ENCODE measurements at regions not wholly inside any gene's neighbourhood (a gene's known extent, or its start where the extent isn't known, plus 50 kb on each side); places are given as distances from the start of the nearest gene placed in this dataset.

DNA sequence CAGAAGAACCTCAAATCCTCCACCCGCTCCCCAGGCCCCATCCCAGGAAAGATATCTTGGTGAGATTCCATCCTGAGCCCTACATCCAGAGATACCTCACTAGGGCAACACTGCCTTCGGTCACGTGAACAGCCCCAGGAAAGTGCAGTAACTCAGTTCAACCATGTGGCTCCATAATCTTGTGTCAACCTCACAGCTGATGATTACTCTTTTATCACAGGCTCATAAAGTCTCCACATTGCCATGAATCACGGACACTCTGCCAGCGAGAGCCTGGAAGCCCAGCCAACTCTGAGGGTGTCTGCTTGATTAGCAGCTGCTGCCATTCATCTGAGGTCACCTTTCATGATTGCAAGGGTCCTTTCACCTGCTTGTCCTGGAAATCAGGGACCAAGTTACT lies 175.8 kb upstream of the LRFN2 start:
- TF ChIP-seq, protein P1, sequence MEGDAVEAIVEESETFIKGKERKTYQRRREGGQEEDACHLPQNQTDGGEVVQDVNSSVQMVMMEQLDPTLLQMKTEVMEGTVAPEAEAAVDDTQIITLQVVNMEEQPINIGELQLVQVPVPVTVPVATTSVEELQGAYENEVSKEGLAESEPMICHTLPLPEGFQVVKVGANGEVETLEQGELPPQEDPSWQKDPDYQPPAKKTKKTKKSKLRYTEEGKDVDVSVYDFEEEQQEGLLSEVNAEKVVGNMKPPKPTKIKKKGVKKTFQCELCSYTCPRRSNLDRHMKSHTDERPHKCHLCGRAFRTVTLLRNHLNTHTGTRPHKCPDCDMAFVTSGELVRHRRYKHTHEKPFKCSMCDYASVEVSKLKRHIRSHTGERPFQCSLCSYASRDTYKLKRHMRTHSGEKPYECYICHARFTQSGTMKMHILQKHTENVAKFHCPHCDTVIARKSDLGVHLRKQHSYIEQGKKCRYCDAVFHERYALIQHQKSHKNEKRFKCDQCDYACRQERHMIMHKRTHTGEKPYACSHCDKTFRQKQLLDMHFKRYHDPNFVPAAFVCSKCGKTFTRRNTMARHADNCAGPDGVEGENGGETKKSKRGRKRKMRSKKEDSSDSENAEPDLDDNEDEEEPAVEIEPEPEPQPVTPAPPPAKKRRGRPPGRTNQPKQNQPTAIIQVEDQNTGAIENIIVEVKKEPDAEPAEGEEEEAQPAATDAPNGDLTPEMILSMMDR (conservative IDR thresholded peaks at IDR 0.05 in 1 of 2, IDR thresholded peaks at IDR 0.05 in 1 of 2; ENCODE audit: low read depth in 1 of 2, low read length in 2 of 2), result no peak
- no peak for TF ChIP-seq EZH2 (IDR thresholded peaks at IDR 0.05; ENCODE audit: low read length, missing control alignments)

Measured in fibroblast of lung (primary cell).